IMR-90 (cell line): ENCODE measurements at regions not wholly inside any gene's neighbourhood (a gene's known extent, or its start where the extent isn't known, plus 50 kb on each side); places are given as distances from the start of the nearest gene placed in this dataset.

Source experiments
- ATAC-seq: fragments of 200-7000 bp; cut with Tn5 transposase; 2 replicates; pipeline ENCODE4 v1.9.1; 2020; ENCODE audit warnings: low read depth, mild to moderate bottlenecking, moderate library complexity
- BruUV-seq: library from RNA; stranded (reverse); fragments of 400-500 nt; replicated peaks from 2 replicates; lab custom pipeline; 2021; lab: Mats Ljungman, UMichigan
- CTCF ChIA-PET: fragments of 300-600 bp; formaldehyde crosslinking; extraction: SDS; loops from one replicate; lab custom pipeline; 2021; ENCODE audit warnings: antibody characterized with exemption; lab: Yijun Ruan, JAX
- POLR2A ChIA-PET: fragments of 300-600 bp; sonication (Branson Sonifier 250); formaldehyde crosslinking; loops from one replicate; lab custom pipeline; 2022; ENCODE audit warnings: antibody characterized with exemption; ENCODE audit not compliant: unreplicated experiment; lab: Charles Lee
- DNase-seq: peaks from one replicate; pipeline ENCODE4 v3.0.0; 2013
- H2AFZ ChIP-seq: replicated peaks from 2 replicates; pipeline ENCODE3; 2013; ENCODE audit warnings: low read length, mild to moderate bottlenecking; ENCODE audit not compliant: poor library complexity
- H2AK5ac ChIP-seq: 2 replicates; pipeline ENCODE4 v1.6.1; 2013; ENCODE audit warnings: low read depth, low read length, inconsistent platforms
- H2AK9ac ChIP-seq: replicated peaks from 2 replicates; pipeline ENCODE3; 2013; ENCODE audit warnings: mild to moderate bottlenecking, low read depth, low read length, moderate library complexity; ENCODE audit not compliant: poor library complexity
- H2BK120ac ChIP-seq: 2 replicates; pipeline ENCODE4 v1.6.1; 2013; ENCODE audit warnings: low read depth, low read length, inconsistent platforms
- H2BK15ac ChIP-seq: 3 replicates; pipeline ENCODE4 v1.6.1; 2013; ENCODE audit warnings: low read depth, low read length, inconsistent platforms
- H2BK20ac ChIP-seq: 2 replicates; pipeline ENCODE4 v1.6.1; 2013; ENCODE audit warnings: low read depth, mild to moderate bottlenecking, inconsistent platforms, low read length, moderate library complexity
- H2BK5ac ChIP-seq: 2 replicates; pipeline ENCODE4 v1.6.1; 2013; ENCODE audit warnings: mild to moderate bottlenecking, low read depth, low read length, inconsistent platforms; ENCODE audit not compliant: poor library complexity, severe bottlenecking
- H3K14ac ChIP-seq: replicated peaks from 2 replicates; pipeline ENCODE4 v1.6.1; 2013; ENCODE audit warnings: low read depth, low read length, inconsistent platforms
- H3K18ac ChIP-seq: 2 replicates; pipeline ENCODE4 v1.6.1; 2013; ENCODE audit warnings: low read depth, low read length, control low read depth
- H3K23ac ChIP-seq: 2 replicates; pipeline ENCODE4 v1.6.1; 2013; ENCODE audit warnings: low read depth, low read length, inconsistent platforms
- H3K27ac ChIP-seq: 2 replicates; pipeline ENCODE4 v1.5.1; 2013; ENCODE audit warnings: mild to moderate bottlenecking, control low read depth, low read length; ENCODE audit not compliant: insufficient read depth
- H3K27me3 ChIP-seq: 2 replicates; pipeline ENCODE4 v1.6.1; 2013; ENCODE audit warnings: low read length; ENCODE audit not compliant: control insufficient read depth, insufficient read depth
- H3K36me3 ChIP-seq: 2 replicates; pipeline ENCODE4 v1.6.1; 2013; ENCODE audit warnings: low read length, mixed read lengths; ENCODE audit not compliant: control insufficient read depth, insufficient read depth
- H3K4ac ChIP-seq: 2 replicates; pipeline ENCODE4 v1.6.1; 2013; ENCODE audit warnings: low read depth, low read length, inconsistent platforms
- H3K4me1 ChIP-seq: 2 replicates; pipeline ENCODE4 v1.6.1; 2013; ENCODE audit warnings: low read length, mixed read lengths; ENCODE audit not compliant: control insufficient read depth, insufficient read depth
- H3K4me2 ChIP-seq: 2 replicates; pipeline ENCODE4 v1.6.1; 2013; ENCODE audit warnings: low read depth, mild to moderate bottlenecking, control low read depth, low read length, moderate library complexity
- H3K4me3 ChIP-seq: 2 replicates; pipeline ENCODE4 v1.5.1; 2013; ENCODE audit warnings: low read depth, mild to moderate bottlenecking, control low read depth, low read length, moderate library complexity; ENCODE audit not compliant: insufficient read depth
- H3K56ac ChIP-seq: 2 replicates; pipeline ENCODE4 v1.6.1; 2013; ENCODE audit warnings: low read length, inconsistent platforms; ENCODE audit not compliant: insufficient read depth; ENCODE audit errors: extremely low read depth
- H3K79me1 ChIP-seq, 2 experiments: 2 replicates each; pipeline ENCODE4 v1.6.1; 2013; ENCODE audit warnings: low read length in 2 of 2, inconsistent platforms in 1 of 2, low read depth in 1 of 2
- H3K9ac ChIP-seq: 2 replicates; pipeline ENCODE4 v1.6.1; 2013; ENCODE audit warnings: low read depth, low read length, control low read depth
- H3K9me1 ChIP-seq: 2 replicates; pipeline ENCODE4 v1.6.1; 2013; ENCODE audit warnings: low read length, inconsistent platforms; ENCODE audit not compliant: insufficient read depth
- H3K9me3 ChIP-seq: 2 replicates; pipeline ENCODE4 v1.6.1; 2013; ENCODE audit warnings: low read length; ENCODE audit not compliant: control insufficient read depth, insufficient read depth
- H4K20me1 ChIP-seq: 2 replicates; pipeline ENCODE4 v1.6.1; 2013; ENCODE audit warnings: low read length, inconsistent platforms; ENCODE audit not compliant: insufficient read depth
- H4K5ac ChIP-seq: 2 replicates; pipeline ENCODE4 v1.6.1; 2013; ENCODE audit warnings: mild to moderate bottlenecking, low read depth, low read length, control low read depth
- H4K8ac ChIP-seq, 2 experiments: 2 replicates each; pipeline ENCODE4 v1.6.1; 2013; ENCODE audit warnings: low read depth in 2 of 2, low read length in 2 of 2, control low read depth in 1 of 2, inconsistent platforms in 1 of 2
- H4K91ac ChIP-seq: 2 replicates; pipeline ENCODE4 v1.6.1; 2013; ENCODE audit warnings: low read depth, low read length, inconsistent platforms; ENCODE audit not compliant: insufficient read depth
- MAFK ChIP-seq: IDR thresholded peaks from 2 replicates; pipeline ENCODE4 v1.6.1; 2012; ENCODE audit warnings: low read depth, low read length, improper control_type of control experiment
- WGBS, 2 experiments: methylation state at CpG; one replicate each; pipeline versions ENCODE4 v1.1.5 to v1.1.7; 2013; ENCODE audit warnings: missing lambda C conversion rate in 2 of 2; ENCODE audit not compliant: insufficient read length in 1 of 2; ENCODE audit errors: extremely low coverage in 2 of 2; 5-methylcytosine and 5-hydroxymethylcytosine counted together
- dilution Hi-C: fragments of 300-500 bp; cut with HindIII; formaldehyde crosslinking; loops from one replicate; pipeline ENCODE4 v1.14.3; 2018; ENCODE audit warnings: low sequenced_read_pairs; ENCODE audit not compliant: unreplicated experiment
- in situ Hi-C: fragments of 300-500 bp; cut with MboI; formaldehyde crosslinking; loops from 3 replicates; pipeline ENCODE4 v1.14.3; 2019; ENCODE audit warnings: low sequenced_read_pairs, inconsistent platforms, mixed read lengths
- intact Hi-C: fragments of 100-400 bp; cut with micrococcal nuclease; formaldehyde crosslinking; loops from 2 replicates; pipeline ENCODE4 v1.10.0; 2022

DNA sequence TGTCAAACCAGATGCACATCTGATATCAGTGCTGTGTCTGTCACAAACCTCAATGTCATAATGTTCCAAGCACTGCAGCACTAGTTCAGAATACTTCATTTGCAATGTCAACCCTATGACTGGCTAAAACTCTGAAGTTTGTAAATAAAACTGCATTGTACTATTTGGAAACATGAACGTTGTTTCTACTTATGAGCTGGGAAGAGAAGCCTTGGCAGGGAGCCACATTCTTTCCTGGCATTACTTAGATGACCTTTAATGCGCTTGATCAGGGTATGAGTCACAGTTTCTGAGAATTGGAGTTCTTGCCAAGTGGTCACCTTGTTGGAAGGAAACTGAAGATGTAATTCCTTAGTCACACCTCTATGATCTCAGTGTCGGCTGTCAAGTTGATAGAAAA, 664.8 kb upstream of the MMS22L start:
- DNase-seq (peak; percentile 10), ATAC-seq (no peak)
- no peaks in the 10 kb centered on the region for H3K27me3 ChIP-seq
- H2BK5ac ChIP-seq: no peak overlapping the region
- H3K23ac ChIP-seq: no peak overlapping the region
- no peaks in the 10 kb centered on the region for H3K36me3 ChIP-seq
- no peak overlapping the region for H2BK20ac ChIP-seq
- in situ Hi-C loops: no loop called here
- no peaks in the 10 kb centered on the region for H3K9me3 ChIP-seq
- H3K4me1 ChIP-seq: no peaks in the 10 kb centered on the region
- no peak overlapping the region for H2BK120ac ChIP-seq
- H3K79me1 ChIP-seq: no peaks in the 10 kb centered on the region
- no peak overlapping the region for H3K14ac ChIP-seq
- H3K27ac ChIP-seq: no peak overlapping the region
- TF ChIP-seq MAFK: no peak
- CTCF ChIA-PET: no interaction called here
- H2AK9ac ChIP-seq: no peak overlapping the region
- H3K56ac ChIP-seq: no peak overlapping the region
- intact Hi-C loops: no loop called here
- H3K4me3 ChIP-seq: no peak overlapping the region
- no peaks in the 10 kb centered on the region for H3K9me1 ChIP-seq
- no CpG with 5 or more reads among the region's 3 CpGs for WGBS, 2 experiments
- no peak overlapping the region for H2AFZ ChIP-seq
- no peak overlapping the region for H3K9ac ChIP-seq
- H4K91ac ChIP-seq: no peak overlapping the region
- H2AK5ac ChIP-seq: no peak overlapping the region
- no peak overlapping the region for H3K4me2 ChIP-seq
- BruUV-seq: no TSS peak
- no peak overlapping the region for H4K5ac ChIP-seq
- H3K4ac ChIP-seq: no peak overlapping the region
- dilution Hi-C loops: no loop called here
- H2BK15ac ChIP-seq: no peak overlapping the region
- no peak overlapping the region for H3K18ac ChIP-seq
- H4K20me1 ChIP-seq: no peaks in the 10 kb centered on the region
- no peak overlapping the region for H4K8ac ChIP-seq
- POLR2A ChIA-PET: no interaction called here
